GM13976 (cell line): ENCODE measurements at regions not wholly inside any gene's neighbourhood (a gene's known extent, or its start where the extent isn't known, plus 50 kb on each side); places are given as distances from the start of the nearest gene placed in this dataset.

Experiments used
- DNase-seq: peaks from one replicate; pipeline ENCODE4 v3.0.0; 2012; ENCODE audit warnings: low spot score
- CTCF ChIP-seq: IDR thresholded peaks from 2 replicates; pipeline ENCODE4 v1.5.1; 2012; ENCODE audit warnings: borderline replicate concordance, mild to moderate bottlenecking; ENCODE audit not compliant: insufficient read depth; ENCODE audit errors: extremely low read depth, missing control alignments, control extremely low read depth
- in situ Hi-C: fragments of 300-500 bp; cut with MboI; formaldehyde crosslinking; loops from one replicate; pipeline ENCODE4 v1.12.0; 2022; ENCODE audit warnings: low sequenced_read_pairs, mixed read lengths, inconsistent platforms; ENCODE audit not compliant: unreplicated experiment

DNA sequence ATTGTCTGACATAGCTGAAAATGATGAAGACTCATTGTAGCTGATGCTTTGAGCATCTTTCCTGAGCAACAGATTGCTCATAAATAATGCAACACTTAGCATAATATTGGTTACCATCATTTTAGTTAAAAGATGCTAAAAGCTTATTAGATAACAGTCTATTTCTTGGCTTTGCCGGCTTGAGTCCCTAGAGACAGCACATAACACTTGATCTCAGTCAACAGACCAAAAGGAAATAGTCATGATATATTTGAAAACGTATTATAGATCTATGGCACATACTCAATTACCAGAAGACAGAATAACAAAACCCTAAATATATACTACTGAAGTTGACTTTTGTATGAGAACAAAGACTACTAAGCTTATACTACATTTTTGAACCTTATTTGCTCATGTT lies 846.7 kb upstream of the EPHA5 start:
- TF ChIP-seq CTCF: no peak
- in situ Hi-C loops: no loop called here
- DNase-seq: no peak

DNA sequence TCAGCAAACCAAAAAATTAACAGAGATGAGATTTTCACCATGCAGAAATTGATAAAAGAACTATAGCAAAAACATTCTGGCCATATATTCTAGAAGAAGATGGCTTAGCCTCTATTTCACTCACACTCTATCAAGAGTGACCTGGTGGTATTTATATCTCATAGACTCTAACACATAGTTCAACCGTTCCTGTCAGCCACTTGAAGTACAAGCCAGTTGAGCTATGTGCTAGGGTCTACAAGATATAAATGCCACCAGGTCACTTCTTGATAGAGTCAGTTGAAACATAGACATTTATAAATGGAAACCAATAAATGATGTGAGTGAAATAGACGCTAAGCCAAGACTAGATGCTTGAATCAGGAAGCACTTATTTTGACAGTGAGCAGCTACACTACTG lies 836.7 kb upstream of the EPHA5 start:
- in situ Hi-C loops: no loop called here

GRCh38 chr4:66501997-66502396 lies 831.7 kb upstream of the EPHA5 start:
- no peak for TF ChIP-seq CTCF
- in situ Hi-C loops: no loop called here
- DNase-seq: no peak

More for the DNA sequence above, 836.7 kb upstream of the EPHA5 start:
- no peak for DNase-seq
- no peak for TF ChIP-seq CTCF

- DNase-seq: no peak
- no peak for TF ChIP-seq CTCF
- in situ Hi-C loops: no loop called here
Observed at GRCh38 chr4:66490729-66491128, 820.4 kb upstream of the EPHA5 start.

GRCh38 chr4:66489783-66490452 lies 819.6 kb upstream of the EPHA5 start:
- DNase-seq: no peak
- in situ Hi-C loops: no loop called here
- no peak for TF ChIP-seq CTCF

- in situ Hi-C loops: no loop called here
- DNase-seq: no peak
- no peak for TF ChIP-seq CTCF
Observed at GRCh38 chr4:66489370-66489769, 819.1 kb upstream of the EPHA5 start.
